PFSK-1 (cell line): ENCODE measurements at regions not wholly inside any gene's neighbourhood (a gene's known extent, or its start where the extent isn't known, plus 50 kb on each side); places are given as distances from the start of the nearest gene placed in this dataset.

ENCODE experiments used
- FOXP2 ChIP-seq: optimal IDR thresholded peaks from 2 replicates; pipeline ENCODE3; 2011; ENCODE audit warnings: borderline replicate concordance, control low read depth, inconsistent platforms; ENCODE audit not compliant: insufficient read depth; ENCODE audit errors: extremely low read length, extremely low read depth
- POLR2AphosphoS5 ChIP-seq: IDR thresholded peaks from 2 replicates; pipeline ENCODE4 v1.6.1; 2012; ENCODE audit warnings: low read depth, mild to moderate bottlenecking, control low read depth, low read length, moderate library complexity
- SIN3A ChIP-seq: IDR thresholded peaks from 2 replicates; pipeline ENCODE4 v1.6.1; 2012; ENCODE audit warnings: mild to moderate bottlenecking, low read length, moderate library complexity, borderline replicate concordance; ENCODE audit not compliant: insufficient read depth
- TAF1 ChIP-seq: IDR thresholded peaks from 2 replicates; pipeline ENCODE4 v1.6.1; 2012; ENCODE audit warnings: low read length, control low read depth, borderline replicate concordance; ENCODE audit not compliant: insufficient read depth
- TF ChIP-seq, protein P1 (sequence below), 2 experiments: IDR thresholded peaks; 2 replicates each; pipeline versions ENCODE4 v1.6.1 to v1.8.0; 2011 to 2012; ENCODE audit warnings: low read depth in 2 of 2, low read length in 2 of 2, control low read depth in 1 of 2, inconsistent platforms in 1 of 2, mild to moderate bottlenecking in 1 of 2, moderate library complexity in 1 of 2; ENCODE audit not compliant: insufficient read depth in 1 of 2

- TF ChIP-seq SIN3A (no peak), FOXP2 (no peak), TAF1 (no peak), POLR2AphosphoS5 (no peak)
- TF ChIP-seq, protein P1, sequence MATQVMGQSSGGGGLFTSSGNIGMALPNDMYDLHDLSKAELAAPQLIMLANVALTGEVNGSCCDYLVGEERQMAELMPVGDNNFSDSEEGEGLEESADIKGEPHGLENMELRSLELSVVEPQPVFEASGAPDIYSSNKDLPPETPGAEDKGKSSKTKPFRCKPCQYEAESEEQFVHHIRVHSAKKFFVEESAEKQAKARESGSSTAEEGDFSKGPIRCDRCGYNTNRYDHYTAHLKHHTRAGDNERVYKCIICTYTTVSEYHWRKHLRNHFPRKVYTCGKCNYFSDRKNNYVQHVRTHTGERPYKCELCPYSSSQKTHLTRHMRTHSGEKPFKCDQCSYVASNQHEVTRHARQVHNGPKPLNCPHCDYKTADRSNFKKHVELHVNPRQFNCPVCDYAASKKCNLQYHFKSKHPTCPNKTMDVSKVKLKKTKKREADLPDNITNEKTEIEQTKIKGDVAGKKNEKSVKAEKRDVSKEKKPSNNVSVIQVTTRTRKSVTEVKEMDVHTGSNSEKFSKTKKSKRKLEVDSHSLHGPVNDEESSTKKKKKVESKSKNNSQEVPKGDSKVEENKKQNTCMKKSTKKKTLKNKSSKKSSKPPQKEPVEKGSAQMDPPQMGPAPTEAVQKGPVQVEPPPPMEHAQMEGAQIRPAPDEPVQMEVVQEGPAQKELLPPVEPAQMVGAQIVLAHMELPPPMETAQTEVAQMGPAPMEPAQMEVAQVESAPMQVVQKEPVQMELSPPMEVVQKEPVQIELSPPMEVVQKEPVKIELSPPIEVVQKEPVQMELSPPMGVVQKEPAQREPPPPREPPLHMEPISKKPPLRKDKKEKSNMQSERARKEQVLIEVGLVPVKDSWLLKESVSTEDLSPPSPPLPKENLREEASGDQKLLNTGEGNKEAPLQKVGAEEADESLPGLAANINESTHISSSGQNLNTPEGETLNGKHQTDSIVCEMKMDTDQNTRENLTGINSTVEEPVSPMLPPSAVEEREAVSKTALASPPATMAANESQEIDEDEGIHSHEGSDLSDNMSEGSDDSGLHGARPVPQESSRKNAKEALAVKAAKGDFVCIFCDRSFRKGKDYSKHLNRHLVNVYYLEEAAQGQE (IDR thresholded peaks at IDR 0.05; ENCODE audit: insufficient read depth in 1 of 2, low read depth in 2 of 2, low read length in 2 of 2): no peak
These were observed 108.1 kb downstream of the GNAT3 start for GRCh38 chr7:80403686-80404241.

DNA sequence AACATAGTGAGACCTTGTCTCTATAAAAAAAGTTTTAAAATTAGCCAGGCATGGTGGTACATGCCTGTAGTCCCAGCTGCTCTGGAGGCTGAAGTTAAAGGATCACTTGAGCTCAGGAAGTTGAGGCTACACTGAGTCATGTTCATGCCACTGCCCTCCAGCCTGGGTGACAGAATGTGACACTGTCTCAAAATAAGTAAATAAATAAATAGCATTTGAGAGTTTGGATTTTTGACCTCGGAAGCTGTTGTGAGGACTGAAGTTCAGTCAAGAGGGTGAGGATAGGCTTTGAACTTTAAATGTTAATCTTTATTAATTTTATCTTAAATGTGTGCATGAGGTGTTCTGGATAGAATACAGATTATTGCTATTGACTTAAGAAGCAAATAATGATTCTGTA lies 110.2 kb downstream of the GNAT3 start:
- no peak for TF ChIP-seq POLR2AphosphoS5
- TF ChIP-seq TAF1: no peak

DNA sequence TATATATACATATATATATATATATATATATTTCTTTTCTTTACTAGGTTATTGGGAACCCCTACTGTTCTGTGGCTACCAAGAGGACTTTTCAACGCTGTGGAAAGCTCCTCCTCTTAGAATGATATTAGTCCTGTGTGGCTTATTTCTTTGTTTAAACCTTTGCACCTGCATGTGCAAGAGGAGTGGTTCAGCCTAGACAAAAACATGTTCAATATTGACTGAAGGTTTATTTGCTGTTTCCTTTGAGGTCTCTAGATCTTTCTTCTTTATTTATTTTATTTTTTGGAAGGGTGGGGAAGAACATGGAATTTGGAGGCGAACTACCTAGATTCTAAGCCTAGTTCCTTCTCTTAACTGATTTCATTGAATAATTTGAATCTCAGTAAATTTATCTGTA lies 118.1 kb downstream of the GNAT3 start:
- TF ChIP-seq POLR2AphosphoS5: no peak
- TF ChIP-seq, protein P1 (IDR thresholded peaks at IDR 0.05; ENCODE audit: insufficient read depth in 1 of 2, low read depth in 2 of 2, low read length in 2 of 2): no peak
- TF ChIP-seq FOXP2: no peak
- TF ChIP-seq SIN3A: no peak
- no peak for TF ChIP-seq TAF1

- no peak for TF ChIP-seq TAF1
- TF ChIP-seq POLR2AphosphoS5: no peak
- TF ChIP-seq FOXP2: no peak
- no peak for TF ChIP-seq SIN3A
These were observed 119.4 kb downstream of the GNAT3 start for GRCh38 chr7:80392229-80393169.

DNA sequence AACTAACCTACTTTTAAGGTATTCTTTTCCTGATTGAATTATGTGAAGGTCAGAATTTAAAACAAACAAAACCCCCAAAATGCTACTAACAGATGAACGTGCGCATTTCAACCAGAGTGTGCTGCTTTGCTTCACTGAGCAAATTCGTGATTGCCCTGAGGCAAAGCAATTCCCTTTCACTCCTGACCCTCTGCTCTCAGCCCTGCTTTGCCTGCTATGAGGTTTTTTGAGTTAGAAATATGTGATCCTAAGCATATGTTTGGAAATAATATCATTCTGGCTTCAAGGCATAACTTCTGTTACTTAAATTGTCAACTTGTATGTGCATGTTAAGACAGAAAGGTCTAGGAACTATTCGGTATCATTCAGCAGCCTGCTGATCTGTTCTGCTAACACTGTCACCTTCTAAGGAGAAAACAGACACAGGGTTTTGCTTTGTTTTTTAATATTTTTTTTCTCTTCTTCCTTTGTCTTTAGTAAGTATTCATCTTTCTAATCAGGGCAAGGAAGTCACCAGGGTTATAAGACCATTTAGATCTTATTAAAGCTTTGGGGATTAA lies 124.2 kb downstream of the GNAT3 start:
- TF ChIP-seq POLR2AphosphoS5 (no peak), FOXP2 (no peak), TAF1 (no peak), SIN3A (no peak)

DNA sequence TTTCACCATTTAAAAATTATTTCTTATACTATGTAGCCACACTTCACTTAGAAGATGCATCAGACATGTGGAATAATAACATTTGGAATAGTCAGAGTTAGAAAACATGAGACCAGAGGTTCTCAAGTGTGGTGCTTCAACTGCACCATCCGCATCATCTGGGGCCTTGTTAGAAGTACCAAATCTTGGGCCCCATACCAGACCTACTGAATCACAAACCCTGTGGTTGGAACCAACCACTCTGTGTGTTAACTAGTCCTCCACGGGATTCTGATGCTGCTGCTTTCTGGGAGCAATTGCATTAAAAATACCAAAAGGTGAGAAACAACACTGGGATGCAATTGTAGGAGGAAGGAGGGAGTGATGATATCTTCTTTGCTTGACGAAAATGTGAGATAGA lies 125.2 kb downstream of the GNAT3 start:
- no peak for TF ChIP-seq POLR2AphosphoS5
- TF ChIP-seq, protein P1 (IDR thresholded peaks at IDR 0.05; ENCODE audit: insufficient read depth in 1 of 2, low read depth in 2 of 2, low read length in 2 of 2): no peak
